ENCODE measurements at regions not wholly inside any gene's neighbourhood (a gene's known extent, or its start where the extent isn't known, plus 50 kb on each side); places are given as distances from the start of the nearest gene placed in this dataset.

GRCh38 chr6:47126647-47127391, 84.7 kb upstream of the ADGRF1 start (continued):
- TF ChIP-seq AHDC1 (CRISPR knock-in tag; IDR thresholded peaks at IDR 0.05; ENCODE audit: borderline replicate concordance) (peak; percentile 31; the same call in 1 of the 2 replicates), ZFP90 (CRISPR knock-in tag; IDR thresholded peaks at IDR 0.05; ENCODE audit: borderline replicate concordance) (no peak; the same call in 1 of the 2 replicates), MEF2D (CRISPR knock-in tag; IDR thresholded peaks at IDR 0.05) (0 out of 2 replicates have a peak, but pooled peaks have one; percentile 43), ZNF761 (CRISPR knock-in tag; conservative IDR thresholded peaks at IDR 0.05) (no peak), ZNF512B (CRISPR knock-in tag; IDR thresholded peaks at IDR 0.05; ENCODE audit: borderline replicate concordance) (peak; percentile 30; the same call in 1 of the 2 replicates), SMARCE1 (IDR thresholded peaks at IDR 0.05; ENCODE audit: borderline replicate concordance) (no peak), SRSF4 (IDR thresholded peaks at IDR 0.05; ENCODE audit: low read depth, low read length, poor library complexity, severe bottlenecking) (no peak), HNRNPUL1 (IDR thresholded peaks at IDR 0.05; ENCODE audit: low read depth, low read length) (no peak), ZFP36L2 (CRISPR knock-in tag; IDR thresholded peaks at IDR 0.05) (no peak), IKZF5 (CRISPR knock-in tag; IDR thresholded peaks at IDR 0.05) (peak; percentile 70), ZNF281 (CRISPR knock-in tag; IDR thresholded peaks at IDR 0.05; ENCODE audit: borderline replicate concordance) (peak; percentile 89), SIN3B (IDR thresholded peaks at IDR 0.05; ENCODE audit: low read length) (no peak), SIX1 (CRISPR knock-in tag; IDR thresholded peaks at IDR 0.05; ENCODE audit: borderline replicate concordance) (no peak), ZNF784 (CRISPR knock-in tag; IDR thresholded peaks at IDR 0.05; ENCODE audit: borderline replicate concordance) (peak; percentile 22; the same call in 1 of the 2 replicates)
